ENCODE measurements at regions not wholly inside any gene's neighbourhood (a gene's known extent, or its start where the extent isn't known, plus 50 kb on each side); places are given as distances from the start of the nearest gene placed in this dataset.

DNA sequence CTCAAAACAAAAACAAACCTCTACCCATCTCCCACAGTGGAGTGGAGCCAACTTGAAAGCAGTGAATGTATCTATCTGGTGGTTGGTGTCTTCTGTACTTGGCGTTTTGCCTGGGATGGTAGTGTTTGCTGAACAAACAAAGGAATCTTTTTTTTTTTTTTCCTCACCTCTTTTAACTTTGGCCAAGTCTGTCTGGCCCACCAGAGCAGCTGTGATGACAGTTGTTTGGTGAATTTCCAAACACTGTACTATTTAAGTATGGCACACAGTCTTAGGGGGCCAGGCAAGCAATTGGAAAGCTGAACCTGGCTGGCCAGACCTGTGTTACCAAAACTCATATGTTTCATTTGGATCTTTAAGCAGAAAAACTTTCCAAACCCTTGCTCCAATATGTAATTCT is 101.8 kb upstream of the CDH13 start:
- no peaks in the 10 kb centered on the region for H3K36me3 ChIP-seq (ENCODE audit: control insufficient read depth, insufficient read depth, low read length)
- H4K5ac ChIP-seq (ENCODE audit: low read depth, low read length), result no peak overlapping the region
- ChIA-PET CTCF (no interaction called here), POLR2A (ENCODE audit: unreplicated experiment) (no interaction called here)
- no peak overlapping the region for H3K18ac ChIP-seq (ENCODE audit: low read depth, low read length)
- no peak overlapping the region for H2BK5ac ChIP-seq (ENCODE audit: low read depth, low read length, poor library complexity, severe bottlenecking)
- H3K9ac ChIP-seq (ENCODE audit: low read depth, low read length), result no peak overlapping the region
- H3K4me2 ChIP-seq (ENCODE audit: low read depth, low read length), result no peak overlapping the region
- no CpG with 5 or more reads among the region's 1 CpG for WGBS, 2 experiments (ENCODE audit: extremely low coverage in 2 of 2, insufficient read length in 1 of 2)
- no peak for DNase-seq
- H2AFZ ChIP-seq (replicated peaks; ENCODE audit: low read length, poor library complexity), result no peak overlapping the region
- no peak overlapping the region for H3K4ac ChIP-seq (ENCODE audit: low read depth, low read length)
- in situ Hi-C loops (cut with MboI; ENCODE audit: low sequenced_read_pairs) (no loop called here), intact Hi-C loops (cut with micrococcal nuclease) (no loop called here), dilution Hi-C loops (cut with HindIII; ENCODE audit: low sequenced_read_pairs, unreplicated experiment) (no loop called here)
- H2AK5ac ChIP-seq (ENCODE audit: low read depth, low read length), result no peak overlapping the region
- no peaks in the 10 kb centered on the region for H3K79me1 ChIP-seq (ENCODE audit: low read depth in 1 of 2, low read length in 2 of 2)
- no peak overlapping the region for H3K14ac ChIP-seq (replicated peaks; ENCODE audit: low read depth, low read length)
- no peak overlapping the region for H2BK15ac ChIP-seq (ENCODE audit: low read depth, low read length)
- H3K27ac ChIP-seq (ENCODE audit: insufficient read depth, low read length), result no peak overlapping the region
- no peak overlapping the region for H3K4me3 ChIP-seq (ENCODE audit: insufficient read depth, low read depth, low read length)
- no peak overlapping the region for H3K23ac ChIP-seq (ENCODE audit: low read depth, low read length)
- H3K9me3 ChIP-seq (ENCODE audit: control insufficient read depth, insufficient read depth, low read length), result no peaks in the 10 kb centered on the region
- no peak overlapping the region for H2BK120ac ChIP-seq (ENCODE audit: low read depth, low read length)
- H3K9me1 ChIP-seq (ENCODE audit: insufficient read depth, low read length), result no peaks in the 10 kb centered on the region
- BruUV-seq (replicated peaks), result no TSS peak
- ATAC-seq (ENCODE audit: low read depth), result no peak
- H3K27me3 ChIP-seq (ENCODE audit: control insufficient read depth, insufficient read depth, low read length), result peaks cover 2% of the 10 kb centered on the region; the same call in 1 of the 2 replicates
- no peak overlapping the region for H4K8ac ChIP-seq (ENCODE audit: low read depth in 2 of 2, low read length in 2 of 2)
- H3K56ac ChIP-seq (ENCODE audit: extremely low read depth, insufficient read depth, low read length), result no peak overlapping the region
- H2BK20ac ChIP-seq (ENCODE audit: low read depth, low read length), result no peak overlapping the region
- no peak overlapping the region for H4K91ac ChIP-seq (ENCODE audit: insufficient read depth, low read depth, low read length)
- no peaks in the 10 kb centered on the region for H3K4me1 ChIP-seq (ENCODE audit: control insufficient read depth, insufficient read depth, low read length)
- TF ChIP-seq CEBPB (IDR thresholded peaks at IDR 0.05; ENCODE audit: low read depth, low read length) (no peak), POLR2A (IDR thresholded peaks at IDR 0.05; ENCODE audit: low read depth, low read length) (no peak), RAD21 (IDR thresholded peaks at IDR 0.05; ENCODE audit: low read length) (no peak), MXI1 (IDR thresholded peaks at IDR 0.05; ENCODE audit: borderline replicate concordance, low read depth, low read length) (no peak), SMC3 (IDR thresholded peaks at IDR 0.05; ENCODE audit: low read depth, low read length) (no peak)
- H4K20me1 ChIP-seq (ENCODE audit: insufficient read depth, low read length), result no peaks in the 10 kb centered on the region
- no peak overlapping the region for H2AK9ac ChIP-seq (replicated peaks; ENCODE audit: low read depth, low read length, poor library complexity)
